Heart left ventricle (tissue), 13 donors: ENCODE measurements at regions not wholly inside any gene's neighbourhood (a gene's known extent, or its start where the extent isn't known, plus 50 kb on each side); places are given as distances from the start of the nearest gene placed in this dataset.

Source experiments
- CTCF ChIP-seq, 12 donors: fragments of 200-600 bp; sonication (generic) in 4 of 12; IDR thresholded peaks; one replicate each; pipeline versions ENCODE4 v1.5.0 to v1.8.0; 2018 to 2022; ENCODE audit warnings: antibody characterized with exemption in 12 of 12, mild to moderate bottlenecking in 5 of 12
- POLR2A ChIP-seq, 2 donors: fragments of 450-650 bp; IDR thresholded peaks; one replicate each; pipeline ENCODE4 v1.6.1; 2017; ENCODE audit warnings: antibody characterized with exemption in 2 of 2, mild to moderate bottlenecking in 2 of 2, moderate library complexity in 2 of 2
- donor health status: ischemic (EF 13 %, LVEDD 7.1; RV severe dilation, severe dysfunction).
- donor health status: DM: no; HTN: yes; CAD: no.
- donor health status: DM: no; HTN: no; CAD: no.
- donor health status: ischemic (EF 25% LVEDD 6.9; RV normal size, moderate dysfunction).
- donor health status: ischemic (EF 25% LVEDD 5.7; RV mildly dilated, moderate dysfunction).
- donor health status: ischemic (EF 35%, LVEDD 5.7; RV mildly dilated, moderate dysfunction).
- donor health status: nonischemic (EF 11% LVEDD 7.7; RV severe dilation, severe dysfunction).
- donor health status: DM: yes; HTN: yes; CAD: no.
- donor health status: PGD.
- donor health status: ischemic (EF 29% LVEDD 5.4; RV normal size, mild dysfunction).
- donor health status: nonischemic (EF 23%, LVEDD 6.1; RV moderate dilation, normal function).

- TF ChIP-seq CTCF (IDR thresholded peaks at IDR 0.05) (no peak), POLR2A (IDR thresholded peaks at IDR 0.05) (no peak)
Measured at GRCh38 chr5:18742830-18743229, 1108.6 kb downstream of the TAF11L14 start.
